ENCODE measurements at regions not wholly inside any gene's neighbourhood (a gene's known extent, or its start where the extent isn't known, plus 50 kb on each side); places are given as distances from the start of the nearest gene placed in this dataset.

GRCh38 chr2:57894381-57894780 is 152.2 kb upstream of the VRK2 start:
- Histone ChIP-seq H3K27me3 (ENCODE audit: control insufficient read depth in 2 of 2, insufficient read depth in 2 of 2, low read length in 2 of 2) (peaks cover 0 to 2% of the 10 kb centered on the region in 2 experiments), H3K36me3 (ENCODE audit: control insufficient read depth in 2 of 2, extremely low read depth in 1 of 2, insufficient read depth in 2 of 2, low read length in 2 of 2) (no peaks in the 10 kb centered on the region), H3K9me3 (replicated peaks; ENCODE audit: control insufficient read depth, insufficient read depth, low read length) (no peaks in the 10 kb centered on the region), H3K4me2 (ENCODE audit: insufficient read depth, low read length) (no peak overlapping the region), H3K4me3 (replicated peaks in 1 of 3; ENCODE audit: insufficient read depth in 1 of 3, low read depth in 1 of 3, low read length in 3 of 3) (no peak overlapping the region), H4K20me1 (replicated peaks; ENCODE audit: control insufficient read depth, extremely low read depth, insufficient read depth, low read length) (no peaks in the 10 kb centered on the region), H2AFZ (ENCODE audit: low read depth, low read length) (no peak overlapping the region), H3K4me1 (ENCODE audit: control insufficient read depth, extremely low read depth, insufficient read depth, low read length) (no peaks in the 10 kb centered on the region), H3K9ac (replicated peaks; ENCODE audit: extremely low read depth, insufficient read depth, low read length) (no peak overlapping the region), H3K9me1 (replicated peaks; ENCODE audit: control insufficient read depth, extremely low read depth, insufficient read depth, low read length) (no peaks in the 10 kb centered on the region), H3K27ac (ENCODE audit: insufficient read depth, low read depth, low read length) (no peak overlapping the region), H3K79me2 (ENCODE audit: control insufficient read depth, insufficient read depth, low read length) (no peaks in the 10 kb centered on the region)
- TF ChIP-seq GATA2 (IDR thresholded peaks at IDR 0.05; ENCODE audit: insufficient read depth, insufficient read length, low read depth, low read length) (no peak), CTCF (IDR thresholded peaks at IDR 0.05; ENCODE audit: extremely low read depth in 1 of 2, insufficient read depth in 1 of 2, low read depth in 1 of 2, low read length in 2 of 2) (no peak), JUN (IDR thresholded peaks at IDR 0.05; ENCODE audit: borderline replicate concordance, insufficient read depth, insufficient read length, low read depth) (no peak), MAX (IDR thresholded peaks at IDR 0.05; ENCODE audit: insufficient read depth, insufficient read length) (no peak), POLR2A (IDR thresholded peaks at IDR 0.05; ENCODE audit: low read depth, low read length) (no peak), POLR2AphosphoS5 (IDR thresholded peaks at IDR 0.05; ENCODE audit: insufficient read depth, low read depth, low read length) (no peak), FOS (IDR thresholded peaks at IDR 0.05; ENCODE audit: borderline replicate concordance, insufficient read depth, low read length) (no peak), MYC (IDR thresholded peaks at IDR 0.05; ENCODE audit: low read depth, low read length) (no peak), EZH2 (IDR thresholded peaks at IDR 0.05; ENCODE audit: borderline replicate concordance, low read depth, low read length, severe bottlenecking) (no peak)
- ChIA-PET POLR2A (no interaction called here), CTCF (interaction anchor here (2.8 kb wide), 1 partner anchor 11 kb away, joined by 10 read pairs; no protein-coding TSS in a partner anchor)
- dilution Hi-C loops (cut with MboI; ENCODE audit: extremely low pct_ligation_motif_present, low sequenced_read_pairs) (no loop called here), intact Hi-C loops (cut with micrococcal nuclease) (no loop called here)
- no TSS peak for BruUV-seq (replicated peaks)
- FAIRE-seq: no peak
- DNase-seq (ENCODE audit: low read depth, low spot score): no peak

Data from endothelial cell of umbilical vein (primary cell).